Activated CD4-positive, alpha-beta T cell treated with anti-CD3 and anti-CD28 coated beads, Interleukin-10, Interleukin-2, amounts not matched to agents 100 ng/mL and 50 ng/mL, durations not matched to agents 16 hours and 8 hours (primary cell): ENCODE measurements at regions not wholly inside any gene's neighbourhood (a gene's known extent, or its start where the extent isn't known, plus 50 kb on each side); places are given as distances from the start of the nearest gene placed in this dataset.
"Not testable (repeated sequence)": the region's sequence is repeated elsewhere in the genome, so short reads cannot be mapped to it uniquely, and the experiment has no call there.

Experiments
- DNase-seq: peaks from one replicate; pipeline ENCODE4 v3.0.0-alpha.2; 2020

- no peak for DNase-seq
Observed at GRCh38 chr3:25169151-25169550, 258.9 kb upstream of the RARB start.

- DNase-seq: no peak
Observed at GRCh38 chr3:25170021-25170420, 258.0 kb upstream of the RARB start.

- no peak for DNase-seq
Observed at GRCh38 chr3:25171118-25171807, 256.8 kb upstream of the RARB start.

GRCh38 chr3:25171897-25172296, 256.2 kb upstream of the RARB start:
- DNase-seq: no peak

- no peak for DNase-seq
Observed at GRCh38 chr3:25173606-25174005, 254.5 kb upstream of the RARB start.

GRCh38 chr3:25174251-25174650, 253.8 kb upstream of the RARB start:
- no peak for DNase-seq

GRCh38 chr3:25177041-25177440, 251.0 kb upstream of the RARB start:
- no peak for DNase-seq

GRCh38 chr3:25178672-25179071, 249.4 kb upstream of the RARB start:
- no peak for DNase-seq

GRCh38 chr3:25181096-25181495, 247.0 kb upstream of the RARB start:
- DNase-seq: no peak

GRCh38 chr3:25182794-25183193, 245.3 kb upstream of the RARB start:
- no peak for DNase-seq

GRCh38 chr3:25184641-25185250, 243.3 kb upstream of the RARB start:
- DNase-seq: no peak

- DNase-seq: no peak
Observed at GRCh38 chr3:25191673-25192072, 236.4 kb upstream of the RARB start.

GRCh38 chr3:25199567-25199966, 228.5 kb upstream of the RARB start:
- DNase-seq: not testable (repeated sequence)

- DNase-seq: no peak
Observed at GRCh38 chr3:25212736-25213135, 215.3 kb upstream of the RARB start.

GRCh38 chr3:25214034-25214433, 214.0 kb upstream of the RARB start:
- no peak for DNase-seq

- DNase-seq: no peak
Observed at GRCh38 chr3:25218362-25218761, 209.7 kb upstream of the RARB start.

GRCh38 chr3:25226747-25227146, 201.3 kb upstream of the RARB start:
- DNase-seq: no peak

- no peak for DNase-seq
Observed at GRCh38 chr3:25229586-25229985, 198.5 kb upstream of the RARB start.

- DNase-seq: no peak
Observed at GRCh38 chr3:25235031-25235430, 193.0 kb upstream of the RARB start.

- no peak for DNase-seq
Observed at GRCh38 chr3:25235466-25235865, 192.6 kb upstream of the RARB start.

GRCh38 chr3:25237602-25238001, 190.5 kb upstream of the RARB start:
- DNase-seq: no peak

GRCh38 chr3:25239042-25239441, 189.0 kb upstream of the RARB start:
- DNase-seq: no peak

- DNase-seq: no peak
Observed at GRCh38 chr3:25246913-25247312, 181.2 kb upstream of the RARB start.

GRCh38 chr3:25252291-25252690, 175.8 kb upstream of the RARB start:
- no peak for DNase-seq

GRCh38 chr3:25257026-25257425, 171.0 kb upstream of the RARB start:
- DNase-seq: no peak
